HG03378 (cell line): ENCODE measurements at regions not wholly inside any gene's neighbourhood (a gene's known extent, or its start where the extent isn't known, plus 50 kb on each side); places are given as distances from the start of the nearest gene placed in this dataset.
A peak's percentile ranks its signal among the peaks of the same experiment; 100 is the strongest.
"Not testable (repeated sequence)": the region's sequence is repeated elsewhere in the genome, so short reads cannot be mapped to it uniquely, and the experiment has no call there.

Experiments
- ATAC-seq: cut with Tn5 transposase; IDR thresholded peaks from one replicate; pipeline ENCODE4 v1.9.1; 2021; ENCODE audit warnings: mild to moderate bottlenecking, moderate library complexity; ENCODE audit not compliant: unreplicated experiment

DNA sequence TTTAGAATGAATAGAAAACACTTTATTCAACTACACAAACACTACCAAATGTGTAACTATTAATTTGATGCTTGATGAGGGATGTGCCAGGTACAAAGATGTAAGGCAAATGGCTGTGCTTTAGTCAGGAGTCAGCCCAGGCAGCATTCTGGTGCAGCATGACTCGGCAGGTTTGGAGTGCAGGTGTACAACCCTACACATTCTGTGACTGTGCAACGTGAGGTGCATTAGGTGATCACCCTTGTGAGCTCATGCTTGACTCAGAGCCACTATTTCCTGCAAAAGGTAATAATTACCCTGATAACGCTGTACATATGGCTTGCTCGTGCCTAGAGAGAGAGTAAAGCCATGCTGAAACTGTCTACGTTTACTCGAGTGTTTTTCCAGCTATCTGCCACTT, 288.7 kb upstream of the DSEL start:
- ATAC-seq = no peak

DNA sequence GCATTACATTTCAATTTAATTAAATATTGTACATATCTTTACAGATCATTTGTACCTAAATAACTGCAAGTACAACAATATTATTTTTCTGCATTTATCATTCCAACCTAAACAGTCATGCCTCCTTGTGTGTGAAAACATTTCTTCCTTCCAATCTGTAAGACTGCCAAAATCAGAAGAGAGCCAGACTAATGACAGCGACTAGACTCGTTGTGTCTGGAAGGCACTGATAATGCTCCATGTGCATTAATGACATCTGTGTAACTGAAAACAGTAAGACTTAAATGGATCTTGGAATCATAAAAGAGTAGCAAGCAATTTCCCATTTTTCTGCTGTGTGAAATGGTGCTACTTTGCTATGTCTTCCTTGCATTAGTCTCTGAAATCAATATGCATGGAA, 278.0 kb upstream of the DSEL start:
- no peak for ATAC-seq

DNA sequence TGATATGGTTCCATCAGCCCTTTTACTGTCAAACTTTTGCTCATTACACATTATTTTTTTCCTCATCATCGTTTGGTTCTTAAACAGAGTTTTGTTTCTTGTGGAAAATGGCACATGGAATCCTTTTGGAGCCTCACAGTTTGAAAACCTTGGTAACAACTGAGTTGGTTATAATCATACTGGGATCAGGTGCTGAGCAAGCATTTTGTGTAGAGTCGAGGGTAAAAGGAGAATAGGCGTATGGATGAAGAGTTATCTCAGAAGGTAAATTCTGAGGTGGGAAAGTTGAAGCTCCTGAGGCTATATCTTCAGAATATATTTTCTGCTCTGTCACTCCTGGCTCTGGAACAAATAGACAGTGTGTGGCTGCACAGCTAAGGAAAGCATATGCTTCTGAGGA, 274.0 kb upstream of the DSEL start:
- ATAC-seq = no peak

DNA sequence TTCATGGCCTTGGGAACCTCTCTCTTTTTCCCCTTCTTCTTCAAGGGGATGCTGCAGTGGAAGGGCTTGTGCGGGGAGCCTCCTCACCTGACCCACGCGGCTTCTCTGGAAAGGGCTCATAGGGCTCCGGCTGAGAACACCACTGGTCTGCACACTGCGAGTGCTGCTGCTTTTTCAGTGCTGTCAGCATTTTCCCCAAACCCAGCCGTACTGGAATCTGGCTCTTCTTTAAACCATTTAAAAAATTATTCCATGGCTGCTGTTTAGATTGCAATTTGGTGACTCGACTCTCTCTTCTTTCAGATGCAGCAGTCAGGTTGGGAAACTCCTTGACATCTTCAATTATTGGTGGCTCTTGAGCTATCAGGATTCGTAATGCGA, 272.6 kb upstream of the DSEL start:
- no peak for ATAC-seq

DNA sequence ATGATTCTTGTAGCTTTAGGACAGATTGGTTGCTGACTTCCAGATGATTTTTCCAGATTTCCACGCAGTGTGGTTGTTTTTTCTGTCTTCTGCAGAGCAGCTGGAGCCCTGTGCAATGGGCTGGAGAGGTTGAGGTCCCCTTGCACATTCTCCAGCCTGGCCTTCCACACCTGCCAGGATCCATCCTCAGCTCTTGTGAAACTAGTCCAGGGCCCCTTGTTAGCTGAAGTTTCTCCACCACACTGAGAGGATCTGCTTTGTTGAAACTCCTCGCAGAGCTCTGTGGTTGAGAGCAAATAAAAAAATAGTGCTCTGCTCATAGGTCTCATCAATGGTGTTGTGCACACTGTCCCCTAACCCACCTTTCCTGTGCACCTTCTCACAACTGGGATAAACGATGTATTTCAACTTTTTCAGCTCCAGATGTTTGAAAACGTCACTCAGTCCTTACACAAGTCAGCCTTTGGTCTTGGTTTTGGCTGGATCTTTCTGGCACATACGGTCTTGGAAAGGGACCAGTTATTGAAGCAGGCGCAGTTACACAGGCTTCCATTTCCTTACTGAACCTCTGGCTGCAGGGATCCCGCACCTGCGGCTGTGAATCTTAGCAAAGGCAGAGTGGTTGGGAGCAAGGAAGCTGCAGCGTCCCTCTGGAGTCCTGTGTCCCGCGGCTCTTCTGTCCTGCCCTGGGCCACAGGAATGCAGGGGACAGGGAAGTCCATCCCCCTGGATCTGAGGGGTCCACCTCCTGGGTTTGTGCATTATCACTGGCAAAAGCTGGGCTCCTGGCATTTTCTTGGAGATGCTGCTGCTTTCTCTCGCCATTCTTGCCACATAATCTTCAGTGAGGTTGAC, 272.0 kb upstream of the DSEL start:
- ATAC-seq = no peak

DNA sequence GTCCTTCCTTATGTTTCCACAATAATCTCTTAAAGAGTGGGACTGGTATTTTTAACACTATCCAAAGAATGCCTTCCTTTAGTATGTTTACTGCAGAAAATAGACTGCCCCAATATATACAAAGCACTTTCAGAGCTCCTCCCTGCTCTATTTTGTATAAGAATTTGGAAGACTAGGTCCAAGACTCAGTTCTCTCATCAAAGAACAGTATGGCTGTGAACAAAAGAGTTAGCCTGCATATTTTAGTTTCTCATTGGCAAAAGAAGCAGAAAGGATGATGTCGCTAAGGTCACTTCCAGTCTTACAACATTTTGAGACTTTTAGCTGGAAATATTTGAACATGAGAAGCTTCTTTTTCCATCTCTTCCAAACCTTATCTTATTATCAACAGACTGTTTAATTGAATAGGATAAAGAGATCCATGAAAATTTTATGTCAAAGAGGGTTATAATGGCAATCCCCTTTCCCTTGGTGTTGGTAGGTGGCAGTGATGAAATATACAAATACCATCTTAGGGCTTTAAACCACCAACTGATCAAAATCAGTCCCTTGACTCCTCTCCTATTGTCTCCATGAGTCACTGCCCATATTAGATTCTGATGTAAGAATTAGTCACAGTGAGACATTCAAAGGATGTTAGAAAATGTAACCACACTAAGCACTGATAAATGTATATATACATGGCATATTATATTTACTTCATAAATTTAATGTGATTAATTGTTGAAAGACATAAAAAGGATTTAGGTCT, 266.9 kb upstream of the DSEL start:
- ATAC-seq = no peak

DNA sequence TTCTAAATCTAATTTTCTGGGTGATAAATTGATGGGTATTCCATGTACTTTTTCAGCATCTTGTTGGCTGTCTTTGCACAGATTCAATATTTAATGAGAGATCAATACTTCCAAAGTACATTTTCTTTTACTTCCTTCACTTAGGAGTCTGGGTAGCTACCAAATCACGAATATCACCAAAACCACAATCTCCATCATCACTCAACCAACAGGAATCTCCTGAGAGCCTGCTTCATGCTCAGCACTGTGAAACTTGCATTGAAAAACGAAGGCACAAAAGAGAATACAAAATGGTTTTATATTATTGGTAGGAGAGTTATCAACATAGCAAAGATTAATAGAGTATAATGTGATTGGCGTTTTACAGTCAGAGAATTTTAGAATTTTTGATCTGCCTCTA, 261.5 kb upstream of the DSEL start:
- no peak for ATAC-seq

DNA sequence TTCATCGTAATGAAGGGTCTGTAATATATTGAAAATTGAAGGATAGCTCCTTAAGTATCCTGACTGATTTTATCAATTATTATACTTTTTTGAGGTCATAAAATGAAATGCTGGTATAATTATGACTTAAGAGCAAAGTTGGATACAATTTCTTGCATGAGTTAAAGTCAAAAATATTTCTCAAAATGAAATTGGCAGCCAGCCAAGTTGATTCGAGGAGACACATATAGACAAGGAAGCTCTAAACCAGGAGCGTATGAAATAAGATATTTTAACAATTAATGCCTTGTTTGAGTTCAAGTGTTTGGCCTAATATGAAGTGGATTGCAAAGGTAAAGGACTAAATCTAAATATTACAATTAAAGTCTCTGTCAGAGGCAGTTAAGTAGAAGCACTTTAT, 260.4 kb upstream of the DSEL start:
- no peak for ATAC-seq

DNA sequence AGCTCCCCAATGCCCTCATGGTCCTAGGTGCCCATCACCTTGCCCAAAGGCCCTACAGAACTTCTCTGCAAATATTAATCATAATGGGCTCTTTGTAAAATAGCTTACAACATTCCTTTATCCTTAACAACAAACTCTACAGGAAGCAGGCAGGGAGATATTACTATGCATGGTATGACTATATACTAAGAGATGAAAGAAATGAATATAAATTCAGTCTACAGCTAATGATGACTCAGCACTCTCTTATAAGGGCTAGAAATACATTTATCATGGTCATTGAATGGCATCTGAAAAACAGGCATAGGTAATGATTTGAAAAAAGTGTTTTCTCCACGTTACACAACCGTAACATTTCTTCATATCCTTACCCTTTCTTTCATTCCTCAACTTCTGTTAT, 254.8 kb upstream of the DSEL start:
- ATAC-seq = no peak

DNA sequence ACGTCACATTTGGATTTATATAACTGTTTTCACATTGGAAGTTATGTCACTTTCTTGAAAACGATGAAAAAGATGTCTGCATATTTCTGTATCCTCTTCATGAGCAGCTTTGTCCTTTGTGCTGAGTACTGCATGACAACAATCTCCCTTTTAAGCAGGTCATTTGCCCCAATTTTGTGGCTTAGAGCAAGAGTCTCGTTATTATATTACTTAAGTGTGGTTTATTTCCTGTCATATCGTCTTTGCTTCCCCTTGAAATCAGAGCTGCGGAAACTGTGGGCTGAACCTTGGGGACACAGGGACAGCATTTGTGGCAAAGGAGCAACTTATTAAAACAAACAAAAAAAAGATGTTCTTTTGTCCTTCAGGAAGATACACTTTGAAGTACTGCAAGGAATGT, 254.0 kb upstream of the DSEL start:
- ATAC-seq = no peak

DNA sequence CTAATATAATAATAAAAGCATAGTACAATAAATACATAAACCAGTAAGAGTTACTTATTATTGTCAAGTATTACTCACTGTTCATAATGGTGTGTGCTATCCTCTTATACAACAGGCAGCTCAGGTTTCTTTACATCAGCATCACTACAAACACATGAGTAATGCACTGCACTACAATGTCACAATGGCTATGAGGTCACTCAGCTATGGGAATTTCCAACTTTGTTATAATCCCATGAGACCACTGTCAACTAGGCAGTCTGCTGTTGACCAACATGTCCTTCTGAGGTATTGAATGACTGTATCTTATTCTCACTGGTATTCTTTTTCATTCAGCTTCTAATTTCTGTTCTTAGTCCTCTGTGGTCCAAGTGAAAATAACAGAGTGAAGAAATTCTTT, 250.4 kb upstream of the DSEL start:
- ATAC-seq = peak; percentile 57

DNA sequence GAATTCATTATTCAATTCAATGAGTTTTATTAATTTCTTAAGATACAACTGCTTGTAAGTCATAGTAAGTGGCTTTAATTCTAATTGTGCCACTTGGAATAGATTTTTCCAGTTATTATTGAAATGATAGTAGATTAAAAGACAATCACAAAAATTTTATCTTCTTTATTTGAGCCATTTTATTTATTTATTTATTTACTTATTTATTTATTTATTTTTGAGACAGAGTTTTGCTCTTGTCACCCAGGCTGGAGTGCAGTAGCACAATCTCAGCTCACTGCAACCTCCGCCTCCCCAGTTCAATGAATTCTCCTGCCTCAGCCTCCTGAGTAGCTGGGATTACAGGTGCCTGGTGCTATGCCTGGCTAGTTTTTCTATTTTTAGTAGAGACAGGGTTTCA, 235.7 kb upstream of the DSEL start:
- not testable (repeated sequence) for ATAC-seq

DNA sequence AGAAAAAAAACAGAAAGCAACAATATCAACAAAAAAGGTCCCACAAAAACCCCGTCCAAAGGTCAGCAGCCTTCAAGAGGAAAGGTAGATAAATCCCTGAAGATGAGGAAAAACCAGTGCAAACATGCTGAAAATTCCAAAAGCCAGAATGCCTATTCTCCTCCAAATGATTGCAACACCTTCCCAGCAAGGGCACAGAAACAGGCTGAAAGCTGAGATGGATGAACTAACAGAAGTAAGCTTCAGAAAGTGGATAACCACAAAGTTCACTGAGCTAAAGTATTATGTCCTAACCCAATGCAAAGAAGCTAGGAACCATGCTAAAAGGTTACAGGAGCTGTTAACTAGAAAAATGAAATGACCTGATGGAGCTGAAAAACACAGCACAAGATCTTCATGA, 226.4 kb upstream of the DSEL start:
- no peak for ATAC-seq

DNA sequence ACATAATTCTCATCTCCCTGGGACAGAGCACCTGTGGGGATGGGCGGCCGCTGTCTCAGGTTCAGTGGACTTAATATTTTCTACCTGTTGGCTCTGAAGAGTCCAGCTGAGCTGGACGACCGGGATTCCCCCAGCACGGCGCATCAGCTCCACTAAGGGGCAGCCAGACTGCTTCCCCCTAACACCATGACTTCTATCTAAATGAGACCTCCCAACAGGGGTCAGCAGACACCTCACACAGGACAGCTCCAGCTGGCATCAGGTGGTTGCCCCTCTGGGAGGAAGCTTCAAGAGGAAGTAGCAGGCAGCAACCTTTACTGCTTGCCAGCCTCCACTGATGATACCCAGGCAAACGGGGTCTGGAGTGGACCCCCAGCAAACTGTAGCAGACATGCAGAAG, 226.0 kb upstream of the DSEL start:
- no peak for ATAC-seq

DNA sequence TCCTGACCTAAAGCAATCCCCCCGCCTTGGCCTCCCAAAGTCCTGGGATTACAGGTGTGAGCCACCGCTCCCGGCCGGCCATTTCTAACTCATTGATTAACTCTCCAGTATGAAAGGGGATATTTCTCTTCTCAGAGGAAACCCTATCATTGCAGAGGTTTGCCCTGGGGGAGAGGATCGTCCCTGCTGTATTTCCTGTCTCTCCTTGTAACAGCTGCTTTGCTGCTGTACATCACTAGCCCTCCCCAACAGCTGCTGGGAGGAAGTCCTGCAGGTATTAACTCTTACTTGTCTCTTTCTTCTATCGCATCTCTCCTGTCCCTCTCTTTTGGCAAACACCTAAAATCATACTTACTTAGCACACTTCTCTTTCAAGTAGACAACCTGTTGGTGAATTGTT, 219.0 kb upstream of the DSEL start:
- no peak for ATAC-seq

DNA sequence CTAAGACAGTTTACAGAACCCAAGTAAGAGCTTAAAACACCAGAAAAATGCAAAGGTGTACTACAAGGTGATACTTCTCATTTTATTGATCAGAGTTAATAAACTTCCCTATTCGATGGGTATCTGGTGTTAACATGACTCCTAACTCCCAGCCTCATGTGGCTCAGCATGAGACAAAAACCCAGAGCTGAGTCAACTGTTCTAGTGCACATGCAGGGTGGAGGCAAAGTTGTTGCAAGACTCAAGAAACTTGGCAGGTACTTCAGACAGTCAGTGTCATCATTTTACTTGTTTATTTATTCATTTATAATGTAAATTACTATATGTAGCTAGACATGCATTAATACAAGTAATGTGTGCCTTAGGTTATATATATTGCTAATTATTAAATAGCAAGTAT, 216.6 kb upstream of the DSEL start:
- no peak for ATAC-seq

DNA sequence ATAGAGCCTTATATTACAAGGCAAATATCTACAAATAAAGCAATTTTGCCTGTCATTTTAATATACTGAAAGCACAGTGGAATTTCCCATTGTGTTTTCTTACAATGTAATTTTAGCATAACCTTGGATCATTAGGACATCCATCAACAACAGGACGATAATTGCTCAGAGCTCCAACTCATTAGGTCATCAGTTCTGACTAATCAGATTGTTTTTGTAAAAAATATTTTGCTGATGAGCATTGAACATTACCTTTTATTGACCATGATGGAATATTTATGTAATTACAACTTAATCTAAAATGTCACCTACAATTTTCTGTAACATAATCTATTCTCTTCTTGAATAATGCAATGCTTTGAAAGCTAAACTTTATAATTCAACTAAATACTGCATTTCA, 215.3 kb upstream of the DSEL start:
- ATAC-seq = no peak

DNA sequence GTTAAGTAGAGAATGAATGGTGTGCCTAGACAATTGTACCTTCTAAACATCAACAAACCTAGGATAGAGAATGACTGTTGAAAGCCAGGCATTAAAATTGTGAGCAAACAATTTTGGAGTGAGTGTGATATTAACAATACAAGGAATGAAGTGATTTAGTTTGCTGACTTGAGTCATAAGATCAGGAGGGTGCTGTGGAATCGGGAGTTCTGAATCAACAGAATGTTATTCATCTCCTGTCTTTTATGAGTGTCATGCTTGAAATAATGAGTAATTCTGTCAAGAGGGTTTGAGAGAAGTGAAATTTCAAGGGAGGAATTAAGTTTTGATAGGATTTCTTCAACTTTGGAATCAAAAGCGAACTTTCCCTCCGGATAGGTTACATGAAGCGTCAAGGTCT, 214.4 kb upstream of the DSEL start:
- no peak for ATAC-seq

DNA sequence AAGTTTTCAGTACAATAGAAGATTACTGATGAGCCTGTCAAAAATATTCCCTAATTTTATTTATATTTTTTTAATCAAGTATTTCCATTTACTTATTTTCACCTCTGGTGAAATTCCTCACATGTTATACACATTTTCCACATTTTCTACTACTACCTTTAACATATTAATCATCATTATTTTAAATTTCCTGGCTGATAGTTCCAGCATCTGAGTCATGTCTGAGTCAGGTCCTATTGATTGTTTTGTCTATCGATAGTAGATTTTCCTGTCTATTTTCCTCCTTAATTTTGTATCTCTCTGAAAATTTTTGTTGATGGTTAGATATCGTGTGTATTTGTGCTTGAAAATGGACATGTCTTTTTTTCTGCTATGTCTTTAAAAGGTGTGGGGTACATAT, 211.8 kb upstream of the DSEL start:
- ATAC-seq = no peak

DNA sequence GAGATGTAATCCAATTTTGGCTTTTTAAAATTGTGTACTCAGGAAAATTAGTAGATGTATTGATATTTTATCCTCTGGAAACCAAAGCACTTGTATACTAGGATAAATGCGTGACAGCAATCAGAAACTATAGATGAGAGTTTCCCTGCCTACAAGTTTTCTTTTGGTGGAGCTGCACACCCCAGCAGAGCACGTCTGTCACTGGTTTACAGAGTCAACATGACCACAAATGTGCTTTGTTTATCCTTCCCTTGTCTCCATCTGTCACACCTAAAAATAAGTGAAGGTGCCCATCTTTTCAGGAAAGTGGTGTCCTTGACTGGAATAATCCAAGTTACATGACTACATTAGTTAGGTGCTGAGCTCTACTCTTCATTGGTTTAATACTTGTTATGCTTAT, 210.4 kb upstream of the DSEL start:
- no peak for ATAC-seq

DNA sequence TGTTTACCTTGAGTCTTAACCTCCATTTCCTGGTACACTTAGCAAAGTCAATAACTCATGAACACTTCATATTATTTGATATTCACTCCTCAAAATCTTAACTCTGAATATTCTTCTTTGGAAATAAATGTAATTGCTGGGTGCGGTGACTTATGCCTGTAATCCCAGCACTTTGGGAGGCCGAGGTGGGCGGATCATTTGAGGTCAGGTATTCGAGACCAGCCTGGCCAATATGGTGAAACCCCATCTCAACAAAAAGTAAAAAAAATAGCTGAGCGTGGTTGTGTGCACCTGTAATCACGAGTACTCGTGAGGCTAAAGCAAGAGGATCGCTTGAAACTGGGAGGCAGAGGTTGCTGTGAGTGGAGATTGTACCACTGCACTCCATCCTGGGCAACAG, 201.3 kb upstream of the DSEL start:
- no peak for ATAC-seq

DNA sequence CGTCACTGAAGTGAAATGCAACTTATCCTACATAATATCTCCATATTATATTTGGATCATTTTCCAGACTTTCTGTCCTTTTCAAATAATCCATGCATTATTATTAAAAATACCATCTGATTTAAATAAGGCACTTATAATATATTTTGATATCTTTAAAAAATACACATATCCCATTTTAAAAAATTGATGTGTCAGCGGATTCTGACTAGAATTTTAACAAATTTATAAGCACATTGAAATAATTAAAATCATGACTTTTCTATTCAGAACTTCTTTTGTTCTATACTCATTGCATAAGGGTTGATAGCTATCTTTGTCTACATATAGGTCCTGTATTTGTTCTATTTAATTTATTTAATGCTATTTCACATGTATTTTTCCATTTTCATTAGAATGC, 199.0 kb upstream of the DSEL start:
- no peak for ATAC-seq

DNA sequence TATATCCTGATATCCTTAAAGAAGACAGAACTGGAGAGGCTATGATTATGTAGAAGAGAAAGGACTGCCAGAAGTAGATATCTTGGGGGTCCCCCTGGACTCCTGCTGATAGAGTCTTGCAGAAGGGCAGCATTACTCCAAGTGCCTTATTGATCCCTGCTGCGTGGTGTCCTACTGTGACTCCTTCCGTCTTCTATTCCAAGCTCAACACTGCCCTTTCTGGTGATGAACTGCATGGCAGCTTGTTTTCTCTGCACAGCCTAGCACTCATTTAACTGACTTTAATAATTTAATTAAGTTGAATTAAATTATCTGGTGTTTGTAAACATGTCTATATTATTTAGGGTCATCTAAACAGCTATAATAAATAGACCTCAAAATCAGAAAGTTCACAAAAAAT, 194.1 kb upstream of the DSEL start:
- ATAC-seq = no peak
